Choroid plexus epithelial cell (primary cell): ENCODE measurements at regions not wholly inside any gene's neighbourhood (a gene's known extent, or its start where the extent isn't known, plus 50 kb on each side); places are given as distances from the start of the nearest gene placed in this dataset.

Experiments used
- DNase-seq: peaks from one replicate; pipeline ENCODE4 v3.0.0-alpha.2; 2010; ENCODE audit warnings: low read depth
- H3K4me3 ChIP-seq: 2 replicates; pipeline ENCODE4 v1.5.1; 2011; ENCODE audit warnings: low read depth, mild to moderate bottlenecking, control low read depth, low read length, moderate library complexity
- TF ChIP-seq, protein P1 (sequence below): conservative IDR thresholded peaks from 2 replicates; pipeline ENCODE4 v1.5.1; 2011; ENCODE audit warnings: low read depth, mild to moderate bottlenecking, control low read depth, inconsistent platforms, low read length, moderate library complexity

DNA sequence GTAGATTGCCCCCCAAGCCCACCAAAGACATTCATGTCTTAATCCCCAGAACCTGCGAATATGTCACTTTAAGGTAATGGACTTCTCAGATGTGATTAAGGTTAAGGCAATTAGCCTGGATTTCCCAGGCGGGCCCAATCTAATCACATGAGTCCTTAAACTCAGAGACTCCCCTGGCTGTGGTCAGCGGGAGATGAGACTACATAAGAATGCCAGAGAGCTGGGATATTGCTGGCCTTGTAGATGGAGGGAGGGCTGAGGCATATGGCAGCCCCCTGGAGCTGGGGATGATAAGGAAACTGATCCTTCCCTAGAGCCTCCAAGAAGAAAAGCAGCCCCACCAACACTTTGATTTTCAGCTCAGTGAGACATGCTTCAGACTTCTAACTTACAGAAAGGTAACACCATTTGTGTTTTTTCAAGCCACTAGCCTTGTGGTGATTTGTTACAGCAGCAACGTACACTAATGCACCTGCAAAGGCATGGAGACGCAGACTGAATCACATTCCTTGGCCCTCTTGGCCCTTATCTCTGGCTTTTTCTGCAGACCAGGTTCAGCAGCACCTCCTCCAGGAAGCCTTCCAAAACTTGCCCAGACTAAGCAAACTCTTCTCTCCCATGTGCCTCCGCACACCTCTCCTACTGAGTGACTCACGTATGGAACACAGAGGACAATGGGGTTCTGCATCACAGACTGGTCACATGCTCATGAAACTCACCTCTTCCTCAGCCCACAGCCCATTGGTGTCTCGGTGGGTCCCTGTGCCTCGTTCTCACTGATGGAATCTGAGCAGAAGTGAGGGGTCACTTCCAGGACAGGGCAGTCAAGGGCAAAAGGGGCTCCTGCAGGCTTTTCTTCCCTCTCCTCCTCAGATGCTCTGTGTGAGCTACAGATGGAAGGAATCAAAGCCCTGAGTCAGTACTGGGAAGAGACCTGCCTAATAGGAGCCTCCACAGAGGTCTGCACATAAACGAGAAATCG, 86.3 kb upstream of the HMGXB4 start:
- no peak for DNase-seq
- TF ChIP-seq, protein P1, sequence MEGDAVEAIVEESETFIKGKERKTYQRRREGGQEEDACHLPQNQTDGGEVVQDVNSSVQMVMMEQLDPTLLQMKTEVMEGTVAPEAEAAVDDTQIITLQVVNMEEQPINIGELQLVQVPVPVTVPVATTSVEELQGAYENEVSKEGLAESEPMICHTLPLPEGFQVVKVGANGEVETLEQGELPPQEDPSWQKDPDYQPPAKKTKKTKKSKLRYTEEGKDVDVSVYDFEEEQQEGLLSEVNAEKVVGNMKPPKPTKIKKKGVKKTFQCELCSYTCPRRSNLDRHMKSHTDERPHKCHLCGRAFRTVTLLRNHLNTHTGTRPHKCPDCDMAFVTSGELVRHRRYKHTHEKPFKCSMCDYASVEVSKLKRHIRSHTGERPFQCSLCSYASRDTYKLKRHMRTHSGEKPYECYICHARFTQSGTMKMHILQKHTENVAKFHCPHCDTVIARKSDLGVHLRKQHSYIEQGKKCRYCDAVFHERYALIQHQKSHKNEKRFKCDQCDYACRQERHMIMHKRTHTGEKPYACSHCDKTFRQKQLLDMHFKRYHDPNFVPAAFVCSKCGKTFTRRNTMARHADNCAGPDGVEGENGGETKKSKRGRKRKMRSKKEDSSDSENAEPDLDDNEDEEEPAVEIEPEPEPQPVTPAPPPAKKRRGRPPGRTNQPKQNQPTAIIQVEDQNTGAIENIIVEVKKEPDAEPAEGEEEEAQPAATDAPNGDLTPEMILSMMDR = no peak
- H3K4me3 ChIP-seq = no peak overlapping the region

DNA sequence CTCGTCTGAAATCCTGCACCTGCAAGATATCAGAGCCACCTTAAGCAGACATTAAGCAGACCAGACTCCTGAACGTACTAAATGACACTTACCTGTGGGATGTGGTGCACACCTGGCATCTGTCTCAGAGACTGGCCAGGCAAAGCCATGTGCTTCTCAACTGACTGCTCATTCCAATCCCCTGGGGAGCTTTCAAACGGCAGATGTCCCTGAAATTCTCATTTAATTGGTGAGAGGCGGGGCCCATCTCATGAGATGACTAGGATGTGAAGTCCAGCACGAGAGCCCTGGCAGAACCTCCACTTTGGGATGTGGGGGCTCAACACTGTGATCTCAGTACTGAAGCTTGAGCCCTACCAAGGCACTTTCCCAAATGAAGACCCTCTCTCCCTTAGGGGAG, 84.9 kb upstream of the HMGXB4 start:
- H3K4me3 ChIP-seq = no peak overlapping the region
- TF ChIP-seq, protein P1 = no peak
- DNase-seq = no peak

GRCh38 chr22:35173655-35174054, 83.6 kb upstream of the HMGXB4 start:
- TF ChIP-seq, protein P1 = no peak
- no peak overlapping the region for H3K4me3 ChIP-seq
- DNase-seq = no peak

DNA sequence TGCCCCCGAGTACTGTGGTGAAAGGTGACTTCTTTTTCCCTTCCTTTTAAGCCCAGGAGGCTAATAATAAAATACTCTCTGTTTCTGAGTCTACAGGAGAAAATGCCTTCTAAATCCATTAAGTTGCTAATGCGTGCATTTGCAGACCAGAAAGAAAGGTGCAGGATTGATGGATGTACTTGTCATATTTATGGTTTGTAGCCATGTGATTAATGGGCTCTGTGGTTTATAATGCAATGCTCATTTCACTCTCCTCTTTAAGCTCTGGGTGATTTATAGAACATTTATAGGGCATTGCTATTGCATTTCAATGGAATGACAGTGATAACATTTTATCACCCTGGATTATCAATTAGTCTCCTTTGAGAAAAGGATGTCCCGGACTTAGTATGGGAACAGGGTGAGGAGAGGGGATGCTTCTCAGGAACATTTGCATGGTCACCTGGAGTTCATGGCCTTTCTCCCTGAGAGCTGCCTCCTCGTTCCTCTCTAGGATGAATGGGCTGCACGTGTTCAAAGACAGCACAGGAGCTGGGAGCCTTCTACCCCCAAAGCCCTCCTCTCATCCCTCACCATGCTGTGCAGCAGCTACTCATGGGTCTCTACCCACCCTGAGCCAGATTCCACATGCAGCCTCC, 82.8 kb upstream of the HMGXB4 start:
- DNase-seq = no peak
- H3K4me3 ChIP-seq = no peak overlapping the region
- TF ChIP-seq, protein P1 = no peak

- H3K4me3 ChIP-seq = no peak overlapping the region
- TF ChIP-seq, protein P1 = no peak
- DNase-seq = no peak
Measured at GRCh38 chr22:35175392-35175791, 81.9 kb upstream of the HMGXB4 start.

GRCh38 chr22:35177811-35178210, 79.5 kb upstream of the HMGXB4 start:
- TF ChIP-seq, protein P1 = no peak
- H3K4me3 ChIP-seq = no peak overlapping the region
- DNase-seq = no peak
